K562 (cell line): ENCODE measurements at regions not wholly inside any gene's neighbourhood (a gene's known extent, or its start where the extent isn't known, plus 50 kb on each side); places are given as distances from the start of the nearest gene placed in this dataset.

Experiments
- ATAC-seq: fragments of 200-7000 bp; cut with Tn5 transposase; 3 replicates; pipeline ENCODE4 v1.9.1; 2020; ENCODE audit warnings: moderate library complexity
- BruUV-seq: library from RNA; stranded (reverse); fragments of 400-500 nt; replicated peaks from 2 replicates; lab custom pipeline; 2021; lab: Mats Ljungman, UMichigan
- CTCF ChIA-PET: fragments of 300-600 bp; formaldehyde crosslinking; extraction: SDS; loops from one replicate; lab custom pipeline; 2021; ENCODE audit warnings: low intra/inter-chr PET ratio; lab: Yijun Ruan, JAX
- POLR2A ChIA-PET: fragments of 300-600, 350-650 bp; sonication (Branson Sonifier 250); formaldehyde crosslinking; extraction: SDS; loops from one replicate; lab custom pipeline; 2021; ENCODE audit warnings: antibody characterized with exemption, inconsistent platforms; lab: Yijun Ruan, JAX
- DNase-seq, 4 experiments: peaks; one replicate each; pipeline versions ENCODE4 v3.0.0 to v3.0.0-alpha.2; 2011 to 2018; ENCODE audit warnings: low spot score in 3 of 4, mixed read lengths in 3 of 4; ENCODE audit errors: extremely low read depth in 1 of 4
- FAIRE-seq: peaks from 2 replicates; lab custom pipeline; 2011; peaks lifted over from hg19 to GRCh38; lab: Jason Lieb, UNC
- H2AFZ ChIP-seq: 2 replicates; pipeline ENCODE4 v1.6.0; 2011; ENCODE audit warnings: low read depth, low read length, control low read depth, inconsistent platforms
- H3K27ac ChIP-seq: fragments of 200-600 bp; 3 replicates; pipeline ENCODE4 v1.8.0; 2011; ENCODE audit warnings: low read depth, mild to moderate bottlenecking, control low read depth, inconsistent platforms, low read length, moderate library complexity, mixed read lengths; ENCODE audit errors: extremely low read depth
- H3K27me3 ChIP-seq, 2 experiments: fragments of 300-600 bp in 1 of 2; 2 replicates in 1 of 2; 3 replicates in 1 of 2; pipeline versions ENCODE4 v1.6.0 to v1.8.0; 2011; ENCODE audit warnings: inconsistent platforms in 2 of 2, low read length in 2 of 2, mild to moderate bottlenecking in 1 of 2, mixed read lengths in 1 of 2, moderate library complexity in 1 of 2; ENCODE audit not compliant: control insufficient read depth in 2 of 2, insufficient read depth in 2 of 2
- H3K36me3 ChIP-seq: fragments of 300-600 bp; 3 replicates; pipeline ENCODE4 v1.8.0; 2011; ENCODE audit warnings: mild to moderate bottlenecking, low read length, inconsistent platforms; ENCODE audit not compliant: control insufficient read depth, insufficient read depth
- H3K4me1 ChIP-seq, 2 experiments: fragments of 200-600 bp in 1 of 2; replicated peaks in 1 of 2; 2 replicates in 1 of 2; 3 replicates in 1 of 2; pipeline versions ENCODE4 v1.5.1 to v1.8.0; 2011; ENCODE audit warnings: inconsistent platforms in 2 of 2, low read length in 2 of 2, mild to moderate bottlenecking in 1 of 2, mixed read lengths in 1 of 2, moderate library complexity in 1 of 2; ENCODE audit not compliant: control insufficient read depth in 2 of 2, insufficient read depth in 2 of 2
- H3K4me2 ChIP-seq: 2 replicates; pipeline ENCODE4 v1.6.1; 2011; ENCODE audit warnings: low read length, control low read depth, inconsistent platforms, mixed read lengths; ENCODE audit not compliant: insufficient read depth
- H3K4me3 ChIP-seq: fragments of 200-600 bp; sonication (generic), shearing (Covaris generic); 2 replicates; pipeline ENCODE4 v1.5.1; 2016; ENCODE audit warnings: control low read depth, inconsistent platforms
- H3K79me2 ChIP-seq: fragments of 200-600 bp; 3 replicates; pipeline ENCODE4 v1.8.0; 2011; ENCODE audit warnings: low read length, inconsistent platforms; ENCODE audit not compliant: control insufficient read depth, insufficient read depth
- H3K9ac ChIP-seq, 2 experiments: 2 replicates each; pipeline versions ENCODE4 v1.6.0 to v1.6.1; 2011; ENCODE audit warnings: low read depth in 2 of 2, low read length in 2 of 2, control low read depth in 1 of 2, inconsistent platforms in 1 of 2, mild to moderate bottlenecking in 1 of 2, mixed read lengths in 1 of 2; ENCODE audit not compliant: insufficient read depth in 1 of 2
- H3K9me1 ChIP-seq: one replicate; pipeline ENCODE4 v1.6.0; 2011; ENCODE audit warnings: inconsistent platforms, mild to moderate bottlenecking, low read length, moderate library complexity; ENCODE audit not compliant: control insufficient read depth, insufficient read depth
- H3K9me3 ChIP-seq: replicated peaks from 2 replicates; pipeline ENCODE4 v1.5.1; 2011; ENCODE audit warnings: low read depth, low read length, inconsistent platforms; ENCODE audit not compliant: control insufficient read depth, insufficient read depth
- H4K20me1 ChIP-seq: replicated peaks from 2 replicates; pipeline ENCODE4 v1.6.1; 2011; ENCODE audit warnings: low read length, inconsistent platforms, mixed read lengths; ENCODE audit not compliant: control insufficient read depth, insufficient read depth
- ARID1B ChIP-seq: fragments of 450-650 bp; IDR thresholded peaks from 2 replicates; pipeline ENCODE4 v1.6.1; 2016; ENCODE audit warnings: antibody characterized with exemption, mild to moderate bottlenecking, inconsistent platforms
- DMBX1 ChIP-seq: fragments of 250-450 bp; sonication (Bioruptor Pico); IDR thresholded peaks from 2 replicates; pipeline ENCODE4 v1.8.0; 2022; ENCODE audit warnings: inconsistent platforms, mild to moderate bottlenecking, moderate library complexity, borderline replicate concordance
- FOXM1 ChIP-seq, 2 experiments: fragments of 450-650 bp in 1 of 2; sonication (generic) in 1 of 2; formaldehyde crosslinking in 1 of 2; IDR thresholded peaks; 2 replicates each; pipeline versions ENCODE4 v1.6.1 to v1.9.0; 2017 to 2022; ENCODE audit warnings: low read depth in 2 of 2, mild to moderate bottlenecking in 2 of 2, missing genetic modification reagents in 1 of 2, moderate library complexity in 1 of 2
- KAT2B ChIP-seq: IDR thresholded peaks from one replicate; pipeline ENCODE4 v1.6.1; 2012; ENCODE audit warnings: low read depth, mild to moderate bottlenecking, control low read depth, inconsistent platforms, low read length, moderate library complexity
- L3MBTL2 ChIP-seq: fragments of 450-650 bp; IDR thresholded peaks from 2 replicates; pipeline ENCODE4 v1.6.1; 2016; ENCODE audit warnings: mild to moderate bottlenecking, moderate library complexity
- MEIS2 ChIP-seq: fragments of 450-650 bp; IDR thresholded peaks from 2 replicates; pipeline ENCODE4 v1.6.1; 2014; ENCODE audit warnings: mild to moderate bottlenecking; ENCODE audit not compliant: partially characterized antibody
- NCOR1 ChIP-seq: fragments of 450-650 bp; IDR thresholded peaks from 2 replicates; pipeline ENCODE4 v1.6.1; 2016; ENCODE audit warnings: mild to moderate bottlenecking, moderate library complexity
- NRF1 ChIP-seq, 2 experiments: fragments of 450-650 bp; IDR thresholded peaks in 1 of 2; conservative IDR thresholded peaks in 1 of 2; 2 replicates each; pipeline ENCODE4 v1.6.1; 2014; ENCODE audit warnings: mild to moderate bottlenecking in 2 of 2
- PHF8 ChIP-seq: fragments of 200-600 bp; sonication (generic); IDR thresholded peaks from 2 replicates; pipeline ENCODE4 v1.6.1; 2012; ENCODE audit warnings: mixed run types, mild to moderate bottlenecking, inconsistent platforms, low read length, moderate library complexity, borderline replicate concordance
- RBFOX2 ChIP-seq: fragments of 200-400 bp; formaldehyde crosslinking; IDR thresholded peaks from 2 replicates; pipeline ENCODE4 v1.6.1; 2017; ENCODE audit warnings: low read depth, mild to moderate bottlenecking, low read length, moderate library complexity
- WGBS: fragments of 100-300 bp; shearing (Covaris generic); methylation state at CpG from one replicate; pipeline ENCODE4 v1.1.6; 2016; ENCODE audit warnings: low coverage, mixed read lengths; ENCODE audit not compliant: insufficient coverage; ENCODE audit errors: missing lambda C conversion rate; 5-methylcytosine and 5-hydroxymethylcytosine counted together
- in situ Hi-C: fragments of 300-500 bp; cut with MboI; formaldehyde crosslinking; loops from 4 replicates; pipeline ENCODE4 v1.15.0; 2018; ENCODE audit warnings: inconsistent platforms, mixed read lengths
- intact Hi-C: fragments of 100-400 bp; cut with micrococcal nuclease; formaldehyde crosslinking; loops from 2 replicates; pipeline ENCODE4 v1.14.2; 2022
- TF ChIP-seq, protein P1 (sequence below): fragments of 450-650 bp; IDR thresholded peaks from 2 replicates; pipeline ENCODE4 v1.6.1; 2016; ENCODE audit warnings: mild to moderate bottlenecking, moderate library complexity

DNA sequence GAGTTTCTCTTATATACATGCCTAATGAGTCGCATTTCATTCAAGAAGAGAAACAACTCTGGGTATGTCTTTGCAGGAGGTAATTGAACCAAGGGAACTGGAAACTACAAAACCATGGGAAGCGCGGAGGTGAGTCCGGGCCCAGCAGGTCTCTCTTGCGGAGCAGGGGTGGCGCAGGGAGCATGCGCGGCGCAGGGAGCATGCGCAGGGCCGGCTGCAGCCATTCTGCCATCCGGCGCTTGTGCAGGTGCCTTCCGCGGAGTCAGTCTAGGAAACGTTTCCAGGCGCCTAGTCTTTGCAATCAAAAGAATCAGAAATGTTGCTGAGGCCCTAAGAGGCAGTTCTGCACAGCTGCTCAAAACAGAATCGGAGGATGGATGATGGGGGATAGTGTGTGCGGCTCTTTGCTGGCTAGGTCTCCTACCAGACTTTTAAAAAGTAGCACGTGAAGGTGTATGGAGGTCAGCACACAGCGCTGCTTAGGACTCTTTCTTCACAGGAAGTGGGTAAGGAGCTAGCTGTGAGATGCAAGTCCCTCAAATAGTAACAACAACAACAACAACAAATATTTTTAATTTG lies 433.8 kb upstream of the FAT1 start:
- intact Hi-C loops: no loop called here
- CTCF ChIA-PET: no interaction called here
- peak overlapping the region; percentile 78 for H2AFZ ChIP-seq
- H3K4me3 ChIP-seq: 0 out of 2 replicates have a peak overlapping the region, but pooled peaks have one; percentile 3
- 11% methylated on average over 21 of the region's 21 CpGs for WGBS
- no peak overlapping the region for H3K9ac ChIP-seq
- BruUV-seq: no TSS peak
- FAIRE-seq (no peak), DNase-seq (peak; percentile 8 to 47 (median 29)), ATAC-seq (peak; percentile 91)
- H3K27me3 ChIP-seq: no peaks in the 10 kb centered on the region
- peak overlapping the region; percentile 64 for H3K4me2 ChIP-seq
- POLR2A ChIA-PET: no interaction called here
- in situ Hi-C loops: no loop called here
- TF ChIP-seq, protein P1, sequence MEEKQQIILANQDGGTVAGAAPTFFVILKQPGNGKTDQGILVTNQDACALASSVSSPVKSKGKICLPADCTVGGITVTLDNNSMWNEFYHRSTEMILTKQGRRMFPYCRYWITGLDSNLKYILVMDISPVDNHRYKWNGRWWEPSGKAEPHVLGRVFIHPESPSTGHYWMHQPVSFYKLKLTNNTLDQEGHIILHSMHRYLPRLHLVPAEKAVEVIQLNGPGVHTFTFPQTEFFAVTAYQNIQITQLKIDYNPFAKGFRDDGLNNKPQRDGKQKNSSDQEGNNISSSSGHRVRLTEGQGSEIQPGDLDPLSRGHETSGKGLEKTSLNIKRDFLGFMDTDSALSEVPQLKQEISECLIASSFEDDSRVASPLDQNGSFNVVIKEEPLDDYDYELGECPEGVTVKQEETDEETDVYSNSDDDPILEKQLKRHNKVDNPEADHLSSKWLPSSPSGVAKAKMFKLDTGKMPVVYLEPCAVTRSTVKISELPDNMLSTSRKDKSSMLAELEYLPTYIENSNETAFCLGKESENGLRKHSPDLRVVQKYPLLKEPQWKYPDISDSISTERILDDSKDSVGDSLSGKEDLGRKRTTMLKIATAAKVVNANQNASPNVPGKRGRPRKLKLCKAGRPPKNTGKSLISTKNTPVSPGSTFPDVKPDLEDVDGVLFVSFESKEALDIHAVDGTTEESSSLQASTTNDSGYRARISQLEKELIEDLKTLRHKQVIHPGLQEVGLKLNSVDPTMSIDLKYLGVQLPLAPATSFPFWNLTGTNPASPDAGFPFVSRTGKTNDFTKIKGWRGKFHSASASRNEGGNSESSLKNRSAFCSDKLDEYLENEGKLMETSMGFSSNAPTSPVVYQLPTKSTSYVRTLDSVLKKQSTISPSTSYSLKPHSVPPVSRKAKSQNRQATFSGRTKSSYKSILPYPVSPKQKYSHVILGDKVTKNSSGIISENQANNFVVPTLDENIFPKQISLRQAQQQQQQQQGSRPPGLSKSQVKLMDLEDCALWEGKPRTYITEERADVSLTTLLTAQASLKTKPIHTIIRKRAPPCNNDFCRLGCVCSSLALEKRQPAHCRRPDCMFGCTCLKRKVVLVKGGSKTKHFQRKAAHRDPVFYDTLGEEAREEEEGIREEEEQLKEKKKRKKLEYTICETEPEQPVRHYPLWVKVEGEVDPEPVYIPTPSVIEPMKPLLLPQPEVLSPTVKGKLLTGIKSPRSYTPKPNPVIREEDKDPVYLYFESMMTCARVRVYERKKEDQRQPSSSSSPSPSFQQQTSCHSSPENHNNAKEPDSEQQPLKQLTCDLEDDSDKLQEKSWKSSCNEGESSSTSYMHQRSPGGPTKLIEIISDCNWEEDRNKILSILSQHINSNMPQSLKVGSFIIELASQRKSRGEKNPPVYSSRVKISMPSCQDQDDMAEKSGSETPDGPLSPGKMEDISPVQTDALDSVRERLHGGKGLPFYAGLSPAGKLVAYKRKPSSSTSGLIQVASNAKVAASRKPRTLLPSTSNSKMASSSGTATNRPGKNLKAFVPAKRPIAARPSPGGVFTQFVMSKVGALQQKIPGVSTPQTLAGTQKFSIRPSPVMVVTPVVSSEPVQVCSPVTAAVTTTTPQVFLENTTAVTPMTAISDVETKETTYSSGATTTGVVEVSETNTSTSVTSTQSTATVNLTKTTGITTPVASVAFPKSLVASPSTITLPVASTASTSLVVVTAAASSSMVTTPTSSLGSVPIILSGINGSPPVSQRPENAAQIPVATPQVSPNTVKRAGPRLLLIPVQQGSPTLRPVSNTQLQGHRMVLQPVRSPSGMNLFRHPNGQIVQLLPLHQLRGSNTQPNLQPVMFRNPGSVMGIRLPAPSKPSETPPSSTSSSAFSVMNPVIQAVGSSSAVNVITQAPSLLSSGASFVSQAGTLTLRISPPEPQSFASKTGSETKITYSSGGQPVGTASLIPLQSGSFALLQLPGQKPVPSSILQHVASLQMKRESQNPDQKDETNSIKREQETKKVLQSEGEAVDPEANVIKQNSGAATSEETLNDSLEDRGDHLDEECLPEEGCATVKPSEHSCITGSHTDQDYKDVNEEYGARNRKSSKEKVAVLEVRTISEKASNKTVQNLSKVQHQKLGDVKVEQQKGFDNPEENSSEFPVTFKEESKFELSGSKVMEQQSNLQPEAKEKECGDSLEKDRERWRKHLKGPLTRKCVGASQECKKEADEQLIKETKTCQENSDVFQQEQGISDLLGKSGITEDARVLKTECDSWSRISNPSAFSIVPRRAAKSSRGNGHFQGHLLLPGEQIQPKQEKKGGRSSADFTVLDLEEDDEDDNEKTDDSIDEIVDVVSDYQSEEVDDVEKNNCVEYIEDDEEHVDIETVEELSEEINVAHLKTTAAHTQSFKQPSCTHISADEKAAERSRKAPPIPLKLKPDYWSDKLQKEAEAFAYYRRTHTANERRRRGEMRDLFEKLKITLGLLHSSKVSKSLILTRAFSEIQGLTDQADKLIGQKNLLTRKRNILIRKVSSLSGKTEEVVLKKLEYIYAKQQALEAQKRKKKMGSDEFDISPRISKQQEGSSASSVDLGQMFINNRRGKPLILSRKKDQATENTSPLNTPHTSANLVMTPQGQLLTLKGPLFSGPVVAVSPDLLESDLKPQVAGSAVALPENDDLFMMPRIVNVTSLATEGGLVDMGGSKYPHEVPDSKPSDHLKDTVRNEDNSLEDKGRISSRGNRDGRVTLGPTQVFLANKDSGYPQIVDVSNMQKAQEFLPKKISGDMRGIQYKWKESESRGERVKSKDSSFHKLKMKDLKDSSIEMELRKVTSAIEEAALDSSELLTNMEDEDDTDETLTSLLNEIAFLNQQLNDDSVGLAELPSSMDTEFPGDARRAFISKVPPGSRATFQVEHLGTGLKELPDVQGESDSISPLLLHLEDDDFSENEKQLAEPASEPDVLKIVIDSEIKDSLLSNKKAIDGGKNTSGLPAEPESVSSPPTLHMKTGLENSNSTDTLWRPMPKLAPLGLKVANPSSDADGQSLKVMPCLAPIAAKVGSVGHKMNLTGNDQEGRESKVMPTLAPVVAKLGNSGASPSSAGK: peak; percentile 70
- TF ChIP-seq NRF1 (conservative IDR thresholded peaks at IDR 0.05 in 1 of 2, IDR thresholded peaks at IDR 0.05 in 1 of 2): peak; percentile 93 to 94
- TF ChIP-seq RBFOX2: peak; percentile 31; the same call in 1 of the 2 replicates
- TF ChIP-seq NCOR1: no peak
- no peak for TF ChIP-seq DMBX1
- no peak for TF ChIP-seq KAT2B
- TF ChIP-seq PHF8: peak; percentile 36; the same call in 1 of the 2 replicates
- no peak for TF ChIP-seq FOXM1 (IDR thresholded peaks at IDR 0.05; ENCODE audit: low read depth)
- no peak for TF ChIP-seq FOXM1 (CRISPR knock-in tag; IDR thresholded peaks at IDR 0.05; ENCODE audit: low read depth)
- no peak for TF ChIP-seq ARID1B
- peak; percentile 74 for TF ChIP-seq MEIS2
- TF ChIP-seq L3MBTL2: peak; percentile 58; the same call in 1 of the 2 replicates
- no peak overlapping the region for H3K27ac ChIP-seq
- H4K20me1 ChIP-seq: no peaks in the 10 kb centered on the region
- H3K36me3 ChIP-seq: no peaks in the 10 kb centered on the region
- 0 out of 5 replicates have a peak, but pooled peaks cover 0 to 3% of the 10 kb centered on the region in 2 experiments for H3K4me1 ChIP-seq
- no peaks in the 10 kb centered on the region for H3K9me3 ChIP-seq
- no peaks in the 10 kb centered on the region for H3K79me2 ChIP-seq
- H3K9me1 ChIP-seq: no peaks in the 10 kb centered on the region
